Endodermal cell (in vitro differentiated cells): ENCODE measurements at regions not wholly inside any gene's neighbourhood (a gene's known extent, or its start where the extent isn't known, plus 50 kb on each side); places are given as distances from the start of the nearest gene placed in this dataset.

Experiments used
- DNase-seq: peaks from one replicate; pipeline ENCODE4 v3.0.0-alpha.2; 2017
- H3K27ac ChIP-seq: 2 replicates; pipeline ENCODE4 v1.5.1; 2013; ENCODE audit warnings: mild to moderate bottlenecking, low read depth, low read length, moderate library complexity
- H3K27me3 ChIP-seq: 2 replicates; pipeline ENCODE4 v1.6.1; 2013; ENCODE audit warnings: mild to moderate bottlenecking, low read length, moderate library complexity; ENCODE audit not compliant: insufficient read depth, control insufficient read depth, poor library complexity, severe bottlenecking
- H3K36me3 ChIP-seq: 2 replicates; pipeline ENCODE4 v1.7.0; 2013; ENCODE audit warnings: mild to moderate bottlenecking, low read length, moderate library complexity; ENCODE audit not compliant: control insufficient read depth, insufficient read depth
- H3K4me1 ChIP-seq: one replicate; pipeline ENCODE4 v1.7.0; 2013; ENCODE audit warnings: low read length; ENCODE audit not compliant: control insufficient read depth, insufficient read depth
- H3K4me3 ChIP-seq: 2 replicates; pipeline ENCODE4 v1.5.1; 2013; ENCODE audit warnings: mild to moderate bottlenecking, low read length, moderate library complexity
- H3K9ac ChIP-seq: 2 replicates; pipeline ENCODE4 v1.6.1; 2013; ENCODE audit warnings: mild to moderate bottlenecking, low read length, moderate library complexity; ENCODE audit not compliant: poor library complexity, severe bottlenecking; ENCODE audit errors: extremely low read depth
- H3K9me3 ChIP-seq: 2 replicates; pipeline ENCODE4 v1.6.1; 2013; ENCODE audit warnings: mild to moderate bottlenecking, low read length, moderate library complexity; ENCODE audit not compliant: control insufficient read depth
- H3K27ac Mint-ChIP-seq: 2 replicates; pipeline ENCODE4 v1.8.0; 2020; ENCODE audit warnings: mixed read lengths
- H3K27me3 Mint-ChIP-seq: 2 replicates; pipeline ENCODE4 v1.8.0; 2021; ENCODE audit warnings: mild to moderate bottlenecking, mixed read lengths; ENCODE audit not compliant: insufficient read depth
- H3K36me3 Mint-ChIP-seq: 2 replicates; pipeline ENCODE4 v1.8.0; 2020; ENCODE audit warnings: low read depth, mixed read lengths
- H3K4me1 Mint-ChIP-seq: 2 replicates; pipeline ENCODE4 v1.8.0; 2020; ENCODE audit warnings: mixed read lengths
- H3K4me3 Mint-ChIP-seq: 2 replicates; pipeline ENCODE4 v1.8.0; 2020; ENCODE audit warnings: mild to moderate bottlenecking, moderate library complexity, mixed read lengths
- H3K9me3 Mint-ChIP-seq: 2 replicates; pipeline ENCODE4 v1.8.0; 2020; ENCODE audit warnings: mild to moderate bottlenecking, mixed read lengths
- WGBS, 2 experiments: methylation state at CpG; one replicate each; pipeline versions ENCODE4 v1.1.5 to v1.1.7; 2013; ENCODE audit warnings: missing lambda C conversion rate in 2 of 2, mixed read lengths in 1 of 2; ENCODE audit not compliant: insufficient coverage in 1 of 2, insufficient read length in 1 of 2; 5-methylcytosine and 5-hydroxymethylcytosine counted together
- TF ChIP-seq, protein P1 (sequence below): fragments of 200-600 bp; sonication (generic); conservative IDR thresholded peaks from 2 replicates; pipeline ENCODE4 v1.5.0; 2021; ENCODE audit warnings: antibody characterized with exemption, mild to moderate bottlenecking

GRCh38 chr14:89007906-89008305 is 183.5 kb downstream of the TTC8 start:
- Histone ChIP-seq H3K9me3 (no peaks in the 10 kb centered on the region), H3K4me1 (no peaks in the 10 kb centered on the region), H3K27me3 (no peaks in the 10 kb centered on the region), H3K27ac (no peak overlapping the region), H3K36me3 (no peaks in the 10 kb centered on the region), H3K9ac (no peak overlapping the region), H3K4me3 (no peak overlapping the region)
- peaks cover 3% of the 10 kb centered on the region for H3K9me3 Mint-ChIP-seq
- DNase-seq: no peak
- no peak overlapping the region for H3K27ac Mint-ChIP-seq
- TF ChIP-seq, protein P1, sequence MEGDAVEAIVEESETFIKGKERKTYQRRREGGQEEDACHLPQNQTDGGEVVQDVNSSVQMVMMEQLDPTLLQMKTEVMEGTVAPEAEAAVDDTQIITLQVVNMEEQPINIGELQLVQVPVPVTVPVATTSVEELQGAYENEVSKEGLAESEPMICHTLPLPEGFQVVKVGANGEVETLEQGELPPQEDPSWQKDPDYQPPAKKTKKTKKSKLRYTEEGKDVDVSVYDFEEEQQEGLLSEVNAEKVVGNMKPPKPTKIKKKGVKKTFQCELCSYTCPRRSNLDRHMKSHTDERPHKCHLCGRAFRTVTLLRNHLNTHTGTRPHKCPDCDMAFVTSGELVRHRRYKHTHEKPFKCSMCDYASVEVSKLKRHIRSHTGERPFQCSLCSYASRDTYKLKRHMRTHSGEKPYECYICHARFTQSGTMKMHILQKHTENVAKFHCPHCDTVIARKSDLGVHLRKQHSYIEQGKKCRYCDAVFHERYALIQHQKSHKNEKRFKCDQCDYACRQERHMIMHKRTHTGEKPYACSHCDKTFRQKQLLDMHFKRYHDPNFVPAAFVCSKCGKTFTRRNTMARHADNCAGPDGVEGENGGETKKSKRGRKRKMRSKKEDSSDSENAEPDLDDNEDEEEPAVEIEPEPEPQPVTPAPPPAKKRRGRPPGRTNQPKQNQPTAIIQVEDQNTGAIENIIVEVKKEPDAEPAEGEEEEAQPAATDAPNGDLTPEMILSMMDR: no peak
- H3K4me1 Mint-ChIP-seq: peaks cover 13% of the 10 kb centered on the region
- peaks cover 5% of the 10 kb centered on the region for H3K27me3 Mint-ChIP-seq
- no peak overlapping the region for H3K4me3 Mint-ChIP-seq
- H3K36me3 Mint-ChIP-seq: no peaks in the 10 kb centered on the region

GRCh38 chr14:89011355-89012281 is 187.2 kb downstream of the TTC8 start:
- no peak overlapping the region for H3K4me3 ChIP-seq
- peaks cover 4% of the 10 kb centered on the region for H3K27me3 Mint-ChIP-seq

DNA sequence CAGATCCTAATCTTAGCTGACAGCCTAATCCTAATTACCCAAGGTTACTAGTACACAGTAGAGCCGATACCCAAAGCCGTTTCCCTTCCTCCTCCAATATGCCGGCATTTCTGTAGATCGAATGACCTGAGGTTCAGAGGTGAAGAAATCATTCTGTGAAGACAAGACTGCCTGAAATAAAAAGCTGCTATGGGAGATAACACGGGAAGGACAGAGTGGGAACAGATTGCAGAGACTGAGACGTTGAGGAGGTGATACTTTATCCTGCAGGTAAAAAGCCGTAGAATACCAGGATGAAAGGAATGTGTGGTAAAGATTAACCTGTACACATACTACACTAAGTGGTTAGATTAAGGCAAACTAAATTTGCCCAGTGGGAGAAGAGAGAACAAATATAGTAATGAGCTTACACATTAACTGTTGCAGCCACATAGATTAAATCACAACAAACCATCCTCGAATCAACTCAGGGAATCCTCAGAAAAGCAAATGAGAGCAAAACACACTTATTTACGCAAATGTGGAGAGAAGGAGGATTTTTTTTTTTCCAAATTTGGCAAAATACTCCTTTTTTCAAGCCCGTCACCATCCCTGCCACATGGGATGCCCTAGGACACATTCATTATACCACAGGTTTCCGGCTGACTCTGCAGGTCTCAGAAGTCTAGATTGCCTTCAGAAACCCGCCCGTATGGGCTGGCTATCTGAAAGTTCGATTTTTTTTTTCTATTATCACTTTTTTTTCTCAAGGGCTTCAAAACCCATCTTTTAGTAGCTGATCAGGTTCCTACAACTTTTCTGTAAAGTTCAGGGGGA is 188.0 kb downstream of the TTC8 start:
- WGBS, 2 experiments: 61 to 100% methylated on average over 3 to 14 of the region's 14 CpGs
- H3K4me3 ChIP-seq: no peak overlapping the region
- no peak for DNase-seq
- Mint-ChIP-seq H3K4me3 (peak overlapping the region; percentile 4), H3K4me1 (peaks cover 16% of the 10 kb centered on the region), H3K27ac (peak overlapping the region; percentile 81), H3K9me3 (peaks cover 31% of the 10 kb centered on the region), H3K36me3 (no peaks in the 10 kb centered on the region), H3K27me3 (peaks cover 10% of the 10 kb centered on the region)
- no peaks in the 10 kb centered on the region for H3K36me3 ChIP-seq
- H3K4me1 ChIP-seq: no peaks in the 10 kb centered on the region
- H3K9me3 ChIP-seq: peaks cover 29% of the 10 kb centered on the region
- H3K27me3 ChIP-seq: no peaks in the 10 kb centered on the region
- H3K27ac ChIP-seq: no peak overlapping the region
- peak overlapping the region; percentile 27 for H3K9ac ChIP-seq
- TF ChIP-seq, protein P1: no peak

More at GRCh38 chr14:89011355-89012281, 187.2 kb downstream of the TTC8 start:
- Histone ChIP-seq H3K9ac (no peak overlapping the region), H3K4me1 (no peaks in the 10 kb centered on the region), H3K9me3 (peaks cover 29% of the 10 kb centered on the region), H3K27ac (no peak overlapping the region), H3K36me3 (no peaks in the 10 kb centered on the region), H3K27me3 (no peaks in the 10 kb centered on the region)
- TF ChIP-seq, protein P1: no peak
- no peak for DNase-seq
- peaks cover 16% of the 10 kb centered on the region for H3K4me1 Mint-ChIP-seq
- H3K9me3 Mint-ChIP-seq: peaks cover 28% of the 10 kb centered on the region
- peak overlapping the region; percentile 4 for H3K4me3 Mint-ChIP-seq
- peak overlapping the region; percentile 81 for H3K27ac Mint-ChIP-seq
- no peaks in the 10 kb centered on the region for H3K36me3 Mint-ChIP-seq
- 82 to 88% methylated on average over 7 to 10 of the region's 10 CpGs for WGBS, 2 experiments
